B cell (primary cell): ENCODE measurements at regions not wholly inside any gene's neighbourhood (a gene's known extent, or its start where the extent isn't known, plus 50 kb on each side); places are given as distances from the start of the nearest gene placed in this dataset.

Source experiments
- ATAC-seq: fragments of 200-7000 bp; cut with Tn5 transposase; one replicate; pipeline ENCODE4 v1.10.0; 2021; ENCODE audit warnings: low read depth, mild to moderate bottlenecking, moderate number of reproducible peaks, moderate library complexity
- CTCF ChIA-PET: fragments of 350-600 bp; sonication (Branson Sonifier 250); formaldehyde crosslinking; loops from one replicate; lab custom pipeline; 2021; ENCODE audit warnings: antibody characterized with exemption, inconsistent platforms; lab: Charles Lee
- POLR2A ChIA-PET: fragments of 350-600 bp; sonication (Branson Sonifier 250); formaldehyde crosslinking; loops from one replicate; lab custom pipeline; 2021; ENCODE audit warnings: antibody characterized with exemption; lab: Charles Lee
- DNase-seq: peaks from one replicate; pipeline ENCODE4 v3.0.0; 2013
- H2AFZ ChIP-seq: 2 replicates; pipeline ENCODE4 v1.6.1; 2012; ENCODE audit warnings: mild to moderate bottlenecking, low read depth, low read length; ENCODE audit not compliant: insufficient read depth, poor library complexity, severe bottlenecking
- H3K27ac ChIP-seq, 2 donors: 1 replicate in 1 of 2; 2 replicates in 1 of 2; pipeline ENCODE4 v1.5.1; 2012 to 2013; ENCODE audit warnings: low read length in 2 of 2, mild to moderate bottlenecking in 2 of 2, moderate library complexity in 1 of 2
- H3K27me3 ChIP-seq, 4 experiments: fragments of 200-600 bp in 1 of 4; sonication (generic) in 1 of 4; replicated peaks in 1 of 4; 1 replicate in 2 of 4; 2 replicates in 2 of 4; pipeline versions ENCODE4 v1.6.1 to v1.7.0; 2013 to 2016; ENCODE audit warnings: low read length in 3 of 4, mild to moderate bottlenecking in 2 of 4, mixed read lengths in 1 of 4, moderate library complexity in 1 of 4; ENCODE audit not compliant: insufficient read depth in 4 of 4, control insufficient read depth in 3 of 4; ENCODE audit errors: control extremely low read depth in 1 of 4
- H3K36me3 ChIP-seq, 2 experiments: replicated peaks in 1 of 2; 1 replicate in 1 of 2; 2 replicates in 1 of 2; pipeline versions ENCODE4 v1.6.1 to v1.7.1; 2013; ENCODE audit warnings: low read length in 1 of 2; ENCODE audit not compliant: insufficient read depth in 2 of 2, control insufficient read depth in 1 of 2; ENCODE audit errors: control extremely low read depth in 1 of 2, extremely low read depth in 1 of 2
- H3K4me1 ChIP-seq, 2 donors: fragments of 200-600 bp in 1 of 2; sonication (generic) in 1 of 2; 1 replicate in 1 of 2; 2 replicates in 1 of 2; pipeline versions ENCODE4 v1.5.1 to v1.6.1; 2013 to 2017; ENCODE audit warnings: low read length in 2 of 2; ENCODE audit not compliant: control insufficient read depth in 2 of 2, insufficient read depth in 2 of 2
- H3K4me2 ChIP-seq: replicated peaks from 2 replicates; pipeline ENCODE3; 2012; ENCODE audit warnings: mild to moderate bottlenecking, low read depth, low read length; ENCODE audit not compliant: poor library complexity, severe bottlenecking
- H3K4me3 ChIP-seq, 5 experiments: fragments of 200-600 bp in 1 of 5; sonication (generic) in 1 of 5; 1 replicate in 3 of 5; 2 replicates in 2 of 5; pipeline versions ENCODE4 v1.5.1 to v1.7.0; 2011 to 2016; ENCODE audit warnings: low read length in 4 of 5, mild to moderate bottlenecking in 4 of 5, low read depth in 2 of 5, control low read depth in 1 of 5, moderate library complexity in 1 of 5; ENCODE audit not compliant: insufficient read depth in 1 of 5; ENCODE audit errors: control extremely low read depth in 1 of 5, extremely low read depth in 1 of 5
- H3K79me2 ChIP-seq: fragments of 200-600 bp; sonication (generic); one replicate; pipeline ENCODE4 v1.6.0; 2016; ENCODE audit warnings: low read length; ENCODE audit not compliant: control insufficient read depth, insufficient read depth
- H3K9ac ChIP-seq: fragments of 200-600 bp; sonication (generic); 2 replicates; pipeline ENCODE4 v1.6.1; 2017; ENCODE audit warnings: mild to moderate bottlenecking, low read length, moderate library complexity
- H3K9me3 ChIP-seq, 3 donors: one replicate each; pipeline versions ENCODE4 v1.6.1 to v1.7.1; 2013; ENCODE audit warnings: low read length in 2 of 3; ENCODE audit not compliant: control insufficient read depth in 2 of 3, insufficient read depth in 1 of 3; ENCODE audit errors: control extremely low read depth in 1 of 3
- H4K20me1 ChIP-seq: 2 replicates; pipeline ENCODE4 v1.6.0; 2012; ENCODE audit warnings: mild to moderate bottlenecking, low read length; ENCODE audit not compliant: insufficient read depth, control insufficient read depth, poor library complexity, severe bottlenecking
- H3K27ac Mint-ChIP-seq: one replicate; pipeline ENCODE4 v1.8.0; 2021; ENCODE audit warnings: mixed read lengths
- H3K27me3 Mint-ChIP-seq: one replicate; pipeline ENCODE4 v1.8.0; 2021; ENCODE audit warnings: mixed read lengths
- H3K4me1 Mint-ChIP-seq: one replicate; pipeline ENCODE4 v1.8.0; 2021; ENCODE audit warnings: mixed read lengths
- H3K4me3 Mint-ChIP-seq: one replicate; pipeline ENCODE4 v1.8.0; 2021; ENCODE audit warnings: mixed read lengths
- H3K9me3 Mint-ChIP-seq: one replicate; pipeline ENCODE4 v1.8.0; 2022; ENCODE audit warnings: mixed read lengths; ENCODE audit not compliant: insufficient read depth
- EZH2 ChIP-seq: IDR thresholded peaks from 2 replicates; pipeline ENCODE4 v1.6.1; 2012; ENCODE audit warnings: borderline replicate concordance, low read depth, mild to moderate bottlenecking, moderate library complexity, low read length; ENCODE audit not compliant: insufficient read depth, poor library complexity, severe bottlenecking
- WGBS: methylation state at CpG from one replicate; pipeline ENCODE4 v1.1.5; 2013; ENCODE audit warnings: missing lambda C conversion rate; ENCODE audit not compliant: insufficient coverage; 5-methylcytosine and 5-hydroxymethylcytosine counted together
- intact Hi-C: fragments of 100-400 bp; cut with micrococcal nuclease; formaldehyde crosslinking; loops from one replicate; pipeline ENCODE4 v1.10.0; 2022
- TF ChIP-seq, protein P1 (sequence below): fragments of 200-600 bp; IDR thresholded peaks from one replicate; pipeline ENCODE4 v1.8.0; 2022; ENCODE audit warnings: antibody characterized with exemption, mild to moderate bottlenecking

- intact Hi-C loops: no loop called here
- CTCF ChIA-PET: no interaction called here
- Mint-ChIP-seq H3K27ac (no peak overlapping the region), H3K4me3 (no peak overlapping the region), H3K27me3 (no peaks in the 10 kb centered on the region), H3K9me3 (no peaks in the 10 kb centered on the region), H3K4me1 (peaks cover 3% of the 10 kb centered on the region)
- no peak for ATAC-seq
- Histone ChIP-seq H3K79me2 (no peaks in the 10 kb centered on the region), H3K9ac (no peak overlapping the region), H3K4me1 (no peaks in the 10 kb centered on the region), H3K36me3 (no peaks in the 10 kb centered on the region), H3K4me2 (no peak overlapping the region), H3K27ac (no peak overlapping the region), H3K27me3 (no peaks in the 10 kb centered on the region), H2AFZ (no peak overlapping the region), H3K9me3 (no peaks in the 10 kb centered on the region), H3K4me3 (no peak overlapping the region), H4K20me1 (no peaks in the 10 kb centered on the region)
- no peak for DNase-seq
- no CpG with 5 or more reads among the region's 3 CpGs for WGBS
- TF ChIP-seq, protein P1, sequence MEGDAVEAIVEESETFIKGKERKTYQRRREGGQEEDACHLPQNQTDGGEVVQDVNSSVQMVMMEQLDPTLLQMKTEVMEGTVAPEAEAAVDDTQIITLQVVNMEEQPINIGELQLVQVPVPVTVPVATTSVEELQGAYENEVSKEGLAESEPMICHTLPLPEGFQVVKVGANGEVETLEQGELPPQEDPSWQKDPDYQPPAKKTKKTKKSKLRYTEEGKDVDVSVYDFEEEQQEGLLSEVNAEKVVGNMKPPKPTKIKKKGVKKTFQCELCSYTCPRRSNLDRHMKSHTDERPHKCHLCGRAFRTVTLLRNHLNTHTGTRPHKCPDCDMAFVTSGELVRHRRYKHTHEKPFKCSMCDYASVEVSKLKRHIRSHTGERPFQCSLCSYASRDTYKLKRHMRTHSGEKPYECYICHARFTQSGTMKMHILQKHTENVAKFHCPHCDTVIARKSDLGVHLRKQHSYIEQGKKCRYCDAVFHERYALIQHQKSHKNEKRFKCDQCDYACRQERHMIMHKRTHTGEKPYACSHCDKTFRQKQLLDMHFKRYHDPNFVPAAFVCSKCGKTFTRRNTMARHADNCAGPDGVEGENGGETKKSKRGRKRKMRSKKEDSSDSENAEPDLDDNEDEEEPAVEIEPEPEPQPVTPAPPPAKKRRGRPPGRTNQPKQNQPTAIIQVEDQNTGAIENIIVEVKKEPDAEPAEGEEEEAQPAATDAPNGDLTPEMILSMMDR: no peak
- TF ChIP-seq EZH2: no peak
- POLR2A ChIA-PET: no interaction called here
These were observed 267.3 kb downstream of the MTRR start for GRCh38 chr5:8136271-8136670.

- Histone ChIP-seq H3K9ac (no peak overlapping the region), H4K20me1 (no peaks in the 10 kb centered on the region), H3K4me1 (no peaks in the 10 kb centered on the region), H3K27me3 (no peaks in the 10 kb centered on the region), H3K4me3 (no peak overlapping the region), H3K79me2 (no peaks in the 10 kb centered on the region), H3K27ac (no peak overlapping the region), H3K36me3 (no peaks in the 10 kb centered on the region), H3K9me3 (no peaks in the 10 kb centered on the region), H3K4me2 (no peak overlapping the region), H2AFZ (no peak overlapping the region)
- intact Hi-C loops: no loop called here
- no peaks in the 10 kb centered on the region for H3K9me3 Mint-ChIP-seq
- H3K27ac Mint-ChIP-seq: no peak overlapping the region
- DNase-seq: no peak
- H3K4me1 Mint-ChIP-seq: peaks cover 3% of the 10 kb centered on the region
- ChIA-PET POLR2A (no interaction called here), CTCF (no interaction called here)
- TF ChIP-seq, protein P1: no peak
- TF ChIP-seq EZH2: no peak
- no peak for ATAC-seq
- no peaks in the 10 kb centered on the region for H3K27me3 Mint-ChIP-seq
- H3K4me3 Mint-ChIP-seq: no peak overlapping the region
- WGBS: no CpG with 5 or more reads among the region's 2 CpGs
These were observed 269.1 kb downstream of the MTRR start for GRCh38 chr5:8137941-8138550.
